Transverse colon (tissue), 3 donors: ENCODE measurements at regions not wholly inside any gene's neighbourhood (a gene's known extent, or its start where the extent isn't known, plus 50 kb on each side); places are given as distances from the start of the nearest gene placed in this dataset.

Experiments used
- CTCF ChIP-seq, 5 experiments: fragments of 200-600 bp in 3 of 5; fragments of 450-650 bp in 2 of 5; sonication (generic) in 3 of 5; IDR thresholded peaks; 1 replicate in 2 of 5; 2 replicates in 3 of 5; pipeline ENCODE4 v1.5.1; 2016 to 2017; ENCODE audit warnings: antibody characterized with exemption in 5 of 5, inconsistent platforms in 3 of 5, mild to moderate bottlenecking in 2 of 5, moderate library complexity in 1 of 5
- POLR2A ChIP-seq: fragments of 450-650 bp; IDR thresholded peaks from one replicate; pipeline ENCODE4 v1.6.1; 2016; ENCODE audit warnings: antibody characterized with exemption, mild to moderate bottlenecking, moderate library complexity

GRCh38 chr11:25992294-25992693, 339.6 kb upstream of the ANO3 start:
- TF ChIP-seq CTCF (IDR thresholded peaks at IDR 0.05) (no peak), POLR2A (no peak)
